GM12874 (cell line): ENCODE measurements at regions not wholly inside any gene's neighbourhood (a gene's known extent, or its start where the extent isn't known, plus 50 kb on each side); places are given as distances from the start of the nearest gene placed in this dataset.
A peak's percentile ranks its signal among the peaks of the same experiment; 100 is the strongest.

Source experiments
- TF ChIP-seq, protein P1 (sequence below): IDR thresholded peaks from 2 replicates; pipeline ENCODE4 v1.5.1; 2011; ENCODE audit warnings: low read depth, mild to moderate bottlenecking, control low read depth, low read length, moderate library complexity; ENCODE audit not compliant: insufficient read depth

DNA sequence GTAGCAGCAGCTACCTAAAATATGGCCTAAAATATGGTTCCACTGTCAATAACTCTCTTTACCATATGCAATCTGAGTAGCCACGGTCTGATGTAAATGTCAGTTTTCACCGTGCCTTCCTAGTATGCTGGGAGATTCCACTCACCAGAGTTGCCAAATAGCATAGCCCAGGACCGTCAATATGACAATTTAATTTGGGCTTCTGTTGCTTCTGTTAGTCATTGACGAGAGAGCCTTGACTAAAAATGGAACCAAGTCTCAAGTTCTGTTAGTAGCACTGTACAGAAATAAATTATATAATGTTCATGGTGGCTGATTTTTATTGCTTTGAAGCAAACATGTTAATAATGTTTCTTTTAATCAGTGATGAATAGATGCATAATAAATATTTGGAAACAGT lies 348.4 kb downstream of the BCAT1 start:
- TF ChIP-seq, protein P1, sequence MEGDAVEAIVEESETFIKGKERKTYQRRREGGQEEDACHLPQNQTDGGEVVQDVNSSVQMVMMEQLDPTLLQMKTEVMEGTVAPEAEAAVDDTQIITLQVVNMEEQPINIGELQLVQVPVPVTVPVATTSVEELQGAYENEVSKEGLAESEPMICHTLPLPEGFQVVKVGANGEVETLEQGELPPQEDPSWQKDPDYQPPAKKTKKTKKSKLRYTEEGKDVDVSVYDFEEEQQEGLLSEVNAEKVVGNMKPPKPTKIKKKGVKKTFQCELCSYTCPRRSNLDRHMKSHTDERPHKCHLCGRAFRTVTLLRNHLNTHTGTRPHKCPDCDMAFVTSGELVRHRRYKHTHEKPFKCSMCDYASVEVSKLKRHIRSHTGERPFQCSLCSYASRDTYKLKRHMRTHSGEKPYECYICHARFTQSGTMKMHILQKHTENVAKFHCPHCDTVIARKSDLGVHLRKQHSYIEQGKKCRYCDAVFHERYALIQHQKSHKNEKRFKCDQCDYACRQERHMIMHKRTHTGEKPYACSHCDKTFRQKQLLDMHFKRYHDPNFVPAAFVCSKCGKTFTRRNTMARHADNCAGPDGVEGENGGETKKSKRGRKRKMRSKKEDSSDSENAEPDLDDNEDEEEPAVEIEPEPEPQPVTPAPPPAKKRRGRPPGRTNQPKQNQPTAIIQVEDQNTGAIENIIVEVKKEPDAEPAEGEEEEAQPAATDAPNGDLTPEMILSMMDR: no peak

DNA sequence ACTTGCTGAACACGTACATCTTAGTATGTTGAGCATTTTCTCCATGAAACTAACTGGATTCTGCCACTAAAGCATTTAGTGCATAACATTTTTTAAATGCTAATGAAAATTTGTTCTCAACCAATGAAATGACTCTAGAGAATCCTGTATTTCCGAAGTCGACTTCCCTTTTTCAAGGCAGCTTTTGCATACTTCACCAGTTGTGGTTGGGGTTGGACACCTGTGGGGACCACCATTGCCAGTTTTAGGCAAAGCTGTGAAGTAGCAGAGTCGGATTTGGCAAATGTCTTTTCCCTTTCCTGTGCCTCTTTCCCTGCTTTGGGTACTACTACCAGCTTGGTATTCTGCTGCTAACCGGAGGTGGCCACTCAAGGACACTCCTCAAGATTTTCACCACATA lies 349.2 kb downstream of the BCAT1 start:
- TF ChIP-seq, protein P1: no peak

DNA sequence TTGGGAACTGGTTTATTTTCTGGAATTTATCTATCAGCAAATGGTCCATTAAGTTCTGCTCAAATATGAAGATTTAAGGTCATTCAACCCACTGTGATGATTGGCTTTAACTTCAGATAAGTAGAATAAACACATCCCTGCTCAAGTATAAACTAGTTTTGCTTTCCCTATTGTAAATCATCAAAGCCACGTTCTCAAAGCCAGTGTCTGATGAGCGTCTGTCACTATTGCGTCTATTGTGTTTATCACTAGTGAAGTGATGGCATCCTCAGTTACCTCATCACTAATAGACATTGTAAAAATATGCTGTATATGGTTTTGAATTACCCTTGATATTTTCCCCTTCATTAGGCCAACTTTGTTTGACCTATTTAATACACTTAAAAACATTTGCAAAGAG lies 351.3 kb downstream of the BCAT1 start:
- TF ChIP-seq, protein P1: no peak

DNA sequence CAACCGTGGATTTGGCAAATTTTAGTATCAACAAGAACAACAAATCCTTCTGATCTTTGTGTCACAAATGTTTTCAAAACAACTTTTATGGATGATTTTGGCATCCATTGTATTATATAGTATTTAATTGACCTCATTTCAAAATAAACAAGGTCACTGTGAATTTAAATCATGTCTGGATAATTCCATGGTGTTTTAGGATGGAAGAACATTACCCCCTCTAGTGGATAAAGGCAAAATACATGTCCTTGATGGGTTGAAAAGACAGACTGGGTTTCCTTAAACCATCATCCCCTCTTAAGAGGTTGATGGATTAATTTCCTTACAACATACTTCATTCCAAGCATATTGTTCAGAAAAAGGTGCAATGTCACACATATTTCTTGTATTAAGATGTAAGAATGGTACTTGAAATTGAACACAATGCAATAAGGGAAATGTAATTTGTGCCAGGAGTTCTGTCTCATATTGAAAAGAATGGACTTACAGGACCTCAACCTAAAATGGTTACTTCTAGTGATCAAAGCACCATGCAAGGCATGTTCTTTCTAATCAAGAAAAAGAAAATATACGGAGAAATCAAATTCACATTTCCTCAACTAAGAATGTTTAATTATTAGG lies 352.0 kb downstream of the BCAT1 start:
- TF ChIP-seq, protein P1: peak; percentile 45; the same call in 1 of the 2 replicates

DNA sequence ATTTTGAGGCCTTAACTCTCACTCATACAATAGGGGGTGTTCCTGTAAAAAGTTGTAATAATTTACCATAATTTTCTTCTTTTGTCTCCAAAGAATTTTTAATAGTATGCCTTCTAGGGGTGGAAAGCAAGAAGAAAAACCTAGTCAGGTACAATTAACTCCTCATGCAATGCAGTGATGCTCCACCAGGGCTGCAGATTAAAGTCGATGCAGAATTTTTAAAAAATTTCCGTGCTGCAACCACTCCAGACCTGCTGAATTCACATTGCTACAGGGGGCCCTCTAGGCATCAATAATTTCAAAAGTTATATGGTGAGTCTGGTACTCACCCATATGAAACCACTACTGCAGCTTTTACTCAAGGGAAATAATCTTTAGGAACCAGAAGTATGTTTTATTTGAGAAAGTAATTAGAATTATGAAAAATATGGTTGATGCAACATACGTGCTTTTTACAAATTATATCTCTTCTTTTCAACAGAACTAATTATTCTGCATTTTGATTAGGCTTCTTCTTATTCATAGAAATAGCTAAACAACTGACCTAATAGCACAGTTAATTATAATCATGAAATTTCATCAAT lies 353.2 kb downstream of the BCAT1 start:
- TF ChIP-seq, protein P1: no peak

DNA sequence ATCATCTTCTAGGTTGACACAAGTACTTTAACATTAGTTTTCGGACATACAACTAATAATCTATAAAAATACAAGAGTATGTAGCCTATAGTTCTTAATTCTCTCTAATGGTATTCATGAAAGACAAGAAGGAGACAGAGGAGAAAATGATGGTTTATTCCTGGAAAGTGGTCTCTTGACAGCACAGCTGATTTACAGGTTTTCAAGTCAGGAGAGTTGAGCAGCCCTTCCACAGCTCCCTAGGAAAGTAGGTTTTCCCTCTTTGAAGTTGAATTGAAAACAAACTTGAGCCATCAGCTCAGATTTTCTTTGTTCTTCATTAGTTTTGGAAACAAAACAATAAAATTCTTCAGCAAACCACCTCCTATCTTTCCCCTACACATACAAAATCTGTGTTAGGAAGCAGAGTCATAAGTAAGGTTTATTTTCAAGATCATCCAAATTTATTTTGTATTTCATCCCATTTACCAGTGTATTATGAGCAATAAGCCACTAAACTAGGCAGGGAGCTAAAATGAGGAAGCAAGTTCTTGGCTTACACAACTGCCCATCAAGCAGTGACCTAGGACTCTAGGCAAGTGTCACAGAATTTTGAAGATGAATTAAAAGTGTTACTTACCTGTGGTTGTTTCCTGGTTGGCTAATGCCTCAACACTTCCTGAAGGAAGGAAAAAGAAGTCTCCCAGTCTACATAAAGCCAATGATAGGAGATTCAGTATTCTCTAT lies 357.0 kb downstream of the BCAT1 start:
- TF ChIP-seq, protein P1: no peak

DNA sequence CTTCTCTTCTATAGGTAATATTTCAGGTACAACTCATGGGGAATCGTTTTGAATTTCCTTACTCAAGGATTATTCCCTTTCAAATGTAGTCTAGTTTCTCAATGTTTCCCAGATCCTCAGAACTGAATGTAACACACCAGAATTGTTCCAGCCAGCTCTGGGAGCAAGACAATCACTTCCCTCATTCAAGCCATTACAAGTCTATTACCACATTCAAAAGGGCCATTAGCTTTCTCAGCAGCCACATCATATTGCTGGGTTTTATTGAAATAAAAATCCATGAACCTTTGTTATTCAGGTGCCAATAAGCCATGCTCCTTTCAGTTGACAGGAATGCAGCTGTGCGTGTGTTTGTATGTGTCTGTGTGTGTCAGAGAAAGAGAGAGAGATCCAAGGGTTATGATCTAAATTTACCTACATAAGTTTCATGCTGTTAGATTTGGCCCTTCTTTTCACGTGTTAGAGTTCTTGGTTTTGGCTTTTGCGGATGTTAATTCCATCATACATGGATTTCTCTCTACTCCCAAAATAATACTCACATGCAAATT lies 357.7 kb downstream of the BCAT1 start:
- TF ChIP-seq, protein P1: no peak
